DOHH2 (cell line): ENCODE measurements at regions not wholly inside any gene's neighbourhood (a gene's known extent, or its start where the extent isn't known, plus 50 kb on each side); places are given as distances from the start of the nearest gene placed in this dataset.

Experiments
- EZH2phosphoT487 ChIP-seq: fragments of 200-600 bp; sonication (generic); IDR thresholded peaks from 2 replicates; pipeline ENCODE4 v1.6.1; 2017; ENCODE audit warnings: borderline replicate concordance, mild to moderate bottlenecking, antibody characterized with exemption, low read length, moderate library complexity, mixed read lengths
- TF ChIP-seq, protein P1 (sequence below): fragments of 200-600 bp; sonication (generic); IDR thresholded peaks from one replicate; pipeline ENCODE4 v1.5.1; 2014; ENCODE audit warnings: antibody characterized with exemption, mild to moderate bottlenecking, low read depth, low read length; ENCODE audit not compliant: poor library complexity, severe bottlenecking

DNA sequence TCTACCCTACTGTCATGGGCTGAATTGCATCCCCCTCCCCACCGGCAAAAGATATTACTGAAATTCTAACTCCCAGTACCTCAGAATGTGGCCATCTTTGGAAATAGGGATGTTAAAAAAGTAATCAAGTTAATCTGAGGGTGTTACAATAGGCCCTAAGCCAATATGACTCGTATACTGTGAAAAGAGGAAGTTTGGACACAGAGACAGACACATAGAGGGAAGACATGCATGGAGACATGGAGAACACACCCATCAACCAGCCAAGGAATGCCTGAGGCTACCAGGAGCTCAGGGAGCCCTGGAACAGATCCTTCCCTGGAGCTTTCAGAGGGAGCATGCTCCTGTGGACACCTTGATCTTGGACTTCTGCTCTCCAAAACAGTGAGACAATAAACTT is 138.2 kb upstream of the ADO start:
- TF ChIP-seq, protein P1, sequence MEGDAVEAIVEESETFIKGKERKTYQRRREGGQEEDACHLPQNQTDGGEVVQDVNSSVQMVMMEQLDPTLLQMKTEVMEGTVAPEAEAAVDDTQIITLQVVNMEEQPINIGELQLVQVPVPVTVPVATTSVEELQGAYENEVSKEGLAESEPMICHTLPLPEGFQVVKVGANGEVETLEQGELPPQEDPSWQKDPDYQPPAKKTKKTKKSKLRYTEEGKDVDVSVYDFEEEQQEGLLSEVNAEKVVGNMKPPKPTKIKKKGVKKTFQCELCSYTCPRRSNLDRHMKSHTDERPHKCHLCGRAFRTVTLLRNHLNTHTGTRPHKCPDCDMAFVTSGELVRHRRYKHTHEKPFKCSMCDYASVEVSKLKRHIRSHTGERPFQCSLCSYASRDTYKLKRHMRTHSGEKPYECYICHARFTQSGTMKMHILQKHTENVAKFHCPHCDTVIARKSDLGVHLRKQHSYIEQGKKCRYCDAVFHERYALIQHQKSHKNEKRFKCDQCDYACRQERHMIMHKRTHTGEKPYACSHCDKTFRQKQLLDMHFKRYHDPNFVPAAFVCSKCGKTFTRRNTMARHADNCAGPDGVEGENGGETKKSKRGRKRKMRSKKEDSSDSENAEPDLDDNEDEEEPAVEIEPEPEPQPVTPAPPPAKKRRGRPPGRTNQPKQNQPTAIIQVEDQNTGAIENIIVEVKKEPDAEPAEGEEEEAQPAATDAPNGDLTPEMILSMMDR: no peak
- no peak for TF ChIP-seq EZH2phosphoT487
